A549 (cell line): ENCODE measurements at regions not wholly inside any gene's neighbourhood (a gene's known extent, or its start where the extent isn't known, plus 50 kb on each side); places are given as distances from the start of the nearest gene placed in this dataset.

Experiments used
- BHLHE40 ChIP-seq: IDR thresholded peaks from 2 replicates; pipeline ENCODE4 v1.6.1; 2012; ENCODE audit warnings: low read depth, low read length, inconsistent platforms
- USF2 ChIP-seq: fragments of 450-650 bp; IDR thresholded peaks from 2 replicates; pipeline ENCODE4 v1.6.1; 2014; ENCODE audit warnings: antibody characterized with exemption

DNA sequence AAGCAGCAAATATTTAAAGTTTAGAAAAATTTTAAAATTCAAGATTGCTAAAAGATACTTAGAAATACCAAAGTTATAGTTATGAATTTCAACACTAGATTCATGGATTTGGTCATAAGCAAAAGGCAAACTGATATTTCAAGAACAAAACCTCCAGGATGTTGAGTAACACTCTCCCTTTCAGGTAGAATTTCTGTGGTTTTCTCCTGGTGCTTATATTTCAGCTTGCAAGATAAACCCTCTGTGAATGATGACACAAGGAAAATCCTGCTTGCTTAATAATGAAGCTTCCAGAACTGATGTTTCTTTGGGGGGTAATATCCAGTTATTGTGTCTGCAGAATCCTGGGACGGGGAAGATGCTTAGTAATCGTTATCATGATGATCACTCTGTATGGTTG is 320.3 kb upstream of the EDNRB start:
- TF ChIP-seq BHLHE40, result no peak
- TF ChIP-seq USF2, result no peak
